D721Med (cell line): ENCODE measurements at regions not wholly inside any gene's neighbourhood (a gene's known extent, or its start where the extent isn't known, plus 50 kb on each side); places are given as distances from the start of the nearest gene placed in this dataset.
"Not testable (repeated sequence)": the region's sequence is repeated elsewhere in the genome, so short reads cannot be mapped to it uniquely, and the experiment has no call there.

Source experiments
- DNase-seq: peaks from one replicate; pipeline ENCODE4 v3.0.0; 2011; ENCODE audit warnings: low spot score; ENCODE audit not compliant: insufficient read length
- FAIRE-seq: peaks from 2 replicates; lab custom pipeline; 2011; peaks lifted over from hg19 to GRCh38; lab: Jason Lieb, UNC
- TF ChIP-seq, protein P1 (sequence below): IDR thresholded peaks from 2 replicates; pipeline ENCODE4 v1.5.1; 2012; ENCODE audit warnings: mild to moderate bottlenecking, control low read depth; ENCODE audit not compliant: insufficient read depth; ENCODE audit errors: missing control alignments

DNA sequence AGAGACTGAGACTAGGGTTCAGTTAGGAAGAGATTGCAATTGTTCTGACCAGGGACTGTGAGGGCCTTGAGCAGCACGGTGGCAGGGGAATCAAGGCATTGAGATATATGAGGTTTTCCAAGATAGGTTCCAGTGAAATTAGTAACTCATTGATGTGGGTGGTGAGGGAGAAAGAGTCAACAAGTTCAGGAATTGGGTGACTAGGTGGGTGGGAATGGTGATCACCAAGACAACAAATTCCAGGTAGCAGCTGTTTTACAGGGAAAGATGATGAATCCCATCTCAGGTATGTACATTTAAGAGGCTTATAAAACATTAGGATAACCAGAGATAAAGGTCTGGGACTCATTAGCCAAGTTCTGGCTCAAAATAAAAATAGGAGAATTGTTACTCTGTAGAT is 251.5 kb upstream of the MGAT5 start:
- FAIRE-seq, result no peak
- no peak for DNase-seq
- TF ChIP-seq, protein P1, sequence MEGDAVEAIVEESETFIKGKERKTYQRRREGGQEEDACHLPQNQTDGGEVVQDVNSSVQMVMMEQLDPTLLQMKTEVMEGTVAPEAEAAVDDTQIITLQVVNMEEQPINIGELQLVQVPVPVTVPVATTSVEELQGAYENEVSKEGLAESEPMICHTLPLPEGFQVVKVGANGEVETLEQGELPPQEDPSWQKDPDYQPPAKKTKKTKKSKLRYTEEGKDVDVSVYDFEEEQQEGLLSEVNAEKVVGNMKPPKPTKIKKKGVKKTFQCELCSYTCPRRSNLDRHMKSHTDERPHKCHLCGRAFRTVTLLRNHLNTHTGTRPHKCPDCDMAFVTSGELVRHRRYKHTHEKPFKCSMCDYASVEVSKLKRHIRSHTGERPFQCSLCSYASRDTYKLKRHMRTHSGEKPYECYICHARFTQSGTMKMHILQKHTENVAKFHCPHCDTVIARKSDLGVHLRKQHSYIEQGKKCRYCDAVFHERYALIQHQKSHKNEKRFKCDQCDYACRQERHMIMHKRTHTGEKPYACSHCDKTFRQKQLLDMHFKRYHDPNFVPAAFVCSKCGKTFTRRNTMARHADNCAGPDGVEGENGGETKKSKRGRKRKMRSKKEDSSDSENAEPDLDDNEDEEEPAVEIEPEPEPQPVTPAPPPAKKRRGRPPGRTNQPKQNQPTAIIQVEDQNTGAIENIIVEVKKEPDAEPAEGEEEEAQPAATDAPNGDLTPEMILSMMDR, result no peak

DNA sequence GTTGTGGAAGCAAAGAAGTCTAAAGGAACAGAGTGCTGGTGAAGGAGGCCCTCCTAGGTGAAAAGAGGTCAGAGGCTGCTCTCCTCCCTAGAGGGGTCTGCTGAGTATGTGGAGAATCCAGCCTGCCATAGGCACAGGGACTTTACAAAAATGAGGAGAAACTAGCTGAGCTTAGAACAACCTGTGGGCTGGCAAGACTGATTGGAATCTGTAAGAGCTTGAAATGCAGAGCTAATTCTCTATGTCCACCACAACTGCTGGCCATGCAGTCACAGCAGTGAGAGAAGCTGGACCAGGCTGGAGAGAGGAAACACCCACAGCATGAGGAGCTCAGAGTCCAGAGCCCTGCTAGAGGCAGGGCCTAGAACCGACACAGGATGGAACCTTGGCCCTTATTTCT is 251.0 kb upstream of the MGAT5 start:
- FAIRE-seq, result no peak

DNA sequence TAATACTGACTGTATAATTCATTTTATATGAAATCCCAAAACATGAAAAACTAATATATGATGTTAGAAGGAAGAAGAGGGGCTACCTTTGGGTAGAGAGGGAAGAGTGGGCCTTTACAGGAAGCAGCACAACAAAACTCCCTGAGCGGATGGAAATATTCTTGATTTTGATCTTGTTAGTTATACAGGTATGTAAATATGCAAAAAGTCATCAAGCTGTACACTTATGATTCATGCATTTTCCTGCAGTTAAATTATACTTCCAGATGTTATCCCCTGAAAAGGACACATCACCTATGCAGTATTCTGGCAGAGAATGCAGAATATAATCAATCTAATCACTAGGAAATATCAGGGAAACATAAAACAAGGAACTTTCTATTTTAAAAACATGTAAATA is 249.4 kb upstream of the MGAT5 start:
- TF ChIP-seq, protein P1, result no peak
- FAIRE-seq, result no peak
- no peak for DNase-seq

More for the DNA sequence above, 251.0 kb upstream of the MGAT5 start:
- DNase-seq, result no peak
- TF ChIP-seq, protein P1, result no peak

DNA sequence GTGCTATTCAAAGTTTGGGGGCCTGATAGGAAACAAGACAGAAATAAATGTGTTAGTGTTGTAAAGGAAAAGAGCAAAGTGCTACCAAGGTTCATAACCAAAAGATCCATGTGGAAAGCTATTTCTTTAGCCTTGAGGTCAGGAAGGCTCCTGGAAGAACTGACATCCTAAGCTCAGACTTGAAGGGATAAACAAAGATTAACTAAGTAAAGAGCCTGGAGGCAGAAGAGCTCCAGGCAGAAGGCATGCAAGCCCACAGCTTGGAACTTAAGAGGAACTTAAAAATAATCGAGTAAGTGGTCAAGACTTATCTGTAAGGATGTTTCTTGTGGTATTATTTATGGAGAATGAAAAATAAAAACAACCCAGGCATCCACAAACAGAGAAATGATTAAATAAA is 245.0 kb upstream of the MGAT5 start:
- peak; percentile 74 for FAIRE-seq

DNA sequence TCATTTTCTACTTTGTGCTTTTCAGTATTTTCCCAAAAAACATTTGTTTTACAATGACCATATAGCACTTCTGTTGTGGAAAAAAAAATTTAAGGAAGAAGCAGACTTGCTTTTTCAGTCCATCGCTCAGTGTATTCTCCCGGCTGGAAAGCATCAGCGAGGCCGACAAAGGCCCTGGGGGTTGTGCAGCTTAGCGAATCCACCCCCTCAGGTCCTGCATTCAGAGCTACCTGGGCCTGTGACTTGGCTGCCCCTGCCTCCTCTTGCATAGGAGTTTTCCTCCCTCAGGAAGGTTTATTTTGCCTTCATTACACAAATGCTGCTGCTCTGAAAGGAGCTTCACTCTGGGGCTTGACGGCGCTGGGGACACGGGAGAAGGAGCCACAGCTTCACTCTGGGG is 244.4 kb upstream of the MGAT5 start:
- TF ChIP-seq, protein P1, result no peak
- FAIRE-seq (no peak), DNase-seq (no peak)

More for the DNA sequence above, 245.0 kb upstream of the MGAT5 start:
- peak; percentile 33 for DNase-seq
- TF ChIP-seq, protein P1, result no peak

DNA sequence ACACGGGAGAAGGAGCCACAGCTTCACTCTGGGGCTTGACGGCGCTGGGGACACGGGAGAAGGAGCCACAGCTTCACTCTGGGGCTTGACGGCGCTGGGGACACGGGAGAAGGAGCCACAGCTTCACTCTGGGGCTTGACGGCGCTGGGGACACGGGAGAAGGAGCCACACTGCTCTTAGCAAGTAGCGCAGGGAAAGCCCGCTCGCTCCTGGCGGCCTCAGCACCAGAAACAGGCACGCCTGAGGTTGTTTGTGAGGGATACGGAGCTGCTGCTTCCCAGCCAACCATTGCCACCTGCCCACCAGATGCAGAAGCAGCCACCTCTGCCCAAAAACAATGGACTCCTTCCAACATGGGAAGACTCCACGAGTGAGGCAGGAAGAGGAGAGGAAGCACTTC is 244.0 kb upstream of the MGAT5 start:
- FAIRE-seq, result not testable (repeated sequence)

DNA sequence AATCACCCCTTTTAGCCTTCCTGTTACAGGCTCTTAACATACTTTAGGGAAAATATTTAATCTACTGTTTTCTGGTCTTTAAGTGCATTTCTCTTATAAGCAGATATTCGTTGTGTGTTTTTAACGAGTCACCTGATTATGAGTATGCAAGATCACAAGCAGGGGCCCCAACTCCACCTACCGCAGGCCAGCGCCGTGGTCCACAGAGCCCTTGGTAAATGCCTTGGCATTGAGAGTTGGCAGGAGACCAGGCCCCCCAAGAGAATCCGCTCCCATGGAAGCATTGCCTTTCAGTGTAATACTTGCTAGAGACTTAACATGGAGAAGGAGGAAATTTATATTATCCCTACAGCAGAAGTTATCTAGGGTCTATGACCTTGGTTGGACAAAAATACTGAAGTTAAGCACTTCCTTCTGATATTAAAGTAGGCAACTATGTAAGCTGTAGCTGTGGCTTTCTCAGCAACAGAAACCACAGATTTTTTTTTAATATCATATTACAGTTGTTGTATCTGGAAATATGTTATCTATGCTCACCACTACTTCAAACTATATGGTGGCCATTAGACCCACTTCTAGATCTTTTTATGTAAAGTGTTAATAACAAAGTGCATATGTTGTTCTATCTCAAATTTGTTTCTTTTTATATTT is 241.8 kb upstream of the MGAT5 start:
- DNase-seq (no peak), FAIRE-seq (no peak)
- TF ChIP-seq, protein P1, result no peak

More for the DNA sequence above, 244.0 kb upstream of the MGAT5 start:
- not testable (repeated sequence) for DNase-seq
